Stomach (tissue), 4 donors: ENCODE measurements at regions not wholly inside any gene's neighbourhood (a gene's known extent, or its start where the extent isn't known, plus 50 kb on each side); places are given as distances from the start of the nearest gene placed in this dataset.

Experiments used
- EP300 ChIP-seq: sonication (generic); formaldehyde crosslinking; IDR thresholded peaks from one replicate; pipeline ENCODE4 v1.6.1; 2017; ENCODE audit warnings: antibody characterized with exemption
- POLR2AphosphoS5 ChIP-seq, 3 donors: sonication (generic); formaldehyde crosslinking; IDR thresholded peaks; one replicate each; pipeline ENCODE4 v1.6.1; 2016; ENCODE audit warnings: antibody characterized with exemption in 3 of 3
- TF ChIP-seq, protein P1 (sequence below), 7 experiments: fragments of 450-650 bp in 4 of 7; fragments of 200-600 bp in 3 of 7; sonication (generic) in 3 of 7; IDR thresholded peaks; one replicate each; pipeline ENCODE4 v1.5.1; 2016 to 2019; ENCODE audit warnings: antibody characterized with exemption in 7 of 7, control low read depth in 2 of 7, mild to moderate bottlenecking in 1 of 7

- TF ChIP-seq, protein P1, sequence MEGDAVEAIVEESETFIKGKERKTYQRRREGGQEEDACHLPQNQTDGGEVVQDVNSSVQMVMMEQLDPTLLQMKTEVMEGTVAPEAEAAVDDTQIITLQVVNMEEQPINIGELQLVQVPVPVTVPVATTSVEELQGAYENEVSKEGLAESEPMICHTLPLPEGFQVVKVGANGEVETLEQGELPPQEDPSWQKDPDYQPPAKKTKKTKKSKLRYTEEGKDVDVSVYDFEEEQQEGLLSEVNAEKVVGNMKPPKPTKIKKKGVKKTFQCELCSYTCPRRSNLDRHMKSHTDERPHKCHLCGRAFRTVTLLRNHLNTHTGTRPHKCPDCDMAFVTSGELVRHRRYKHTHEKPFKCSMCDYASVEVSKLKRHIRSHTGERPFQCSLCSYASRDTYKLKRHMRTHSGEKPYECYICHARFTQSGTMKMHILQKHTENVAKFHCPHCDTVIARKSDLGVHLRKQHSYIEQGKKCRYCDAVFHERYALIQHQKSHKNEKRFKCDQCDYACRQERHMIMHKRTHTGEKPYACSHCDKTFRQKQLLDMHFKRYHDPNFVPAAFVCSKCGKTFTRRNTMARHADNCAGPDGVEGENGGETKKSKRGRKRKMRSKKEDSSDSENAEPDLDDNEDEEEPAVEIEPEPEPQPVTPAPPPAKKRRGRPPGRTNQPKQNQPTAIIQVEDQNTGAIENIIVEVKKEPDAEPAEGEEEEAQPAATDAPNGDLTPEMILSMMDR (IDR thresholded peaks at IDR 0.05) = no peak
- no peak for TF ChIP-seq EP300
- TF ChIP-seq POLR2AphosphoS5 (IDR thresholded peaks at IDR 0.05) = no peak
Observed at GRCh38 chr4:189221691-189222090, 719.0 kb upstream of the FRG1 start.
